SK-N-SH treated with all-trans-retinoic acid at 6 μM for 48 hours (cell line): ENCODE measurements at regions not wholly inside any gene's neighbourhood (a gene's known extent, or its start where the extent isn't known, plus 50 kb on each side); places are given as distances from the start of the nearest gene placed in this dataset.

Experiments used
- ATAC-seq: fragments of 200-7000 bp; cut with Tn5 transposase; 3 replicates; pipeline ENCODE4 v1.9.1; 2020; ENCODE audit warnings: mild to moderate bottlenecking, moderate library complexity
- ARNTL ChIP-seq: fragments of 450-650 bp; formaldehyde crosslinking; IDR thresholded peaks from 2 replicates; pipeline ENCODE4 v1.5.0; 2020; ENCODE audit warnings: low read depth, mild to moderate bottlenecking, moderate library complexity, borderline replicate concordance
- BACH2 ChIP-seq: fragments of 250-450 bp; sonication (Bioruptor Pico); IDR thresholded peaks from 2 replicates; pipeline ENCODE4 v1.9.0; 2021; ENCODE audit warnings: mild to moderate bottlenecking, borderline replicate concordance
- ESRRG ChIP-seq: fragments of 250-450 bp; sonication (Bioruptor Pico); IDR thresholded peaks from 2 replicates; pipeline ENCODE4 v1.6.1; 2021; ENCODE audit warnings: mild to moderate bottlenecking
- GLIS3 ChIP-seq: fragments of 250-450 bp; sonication (Bioruptor Pico); IDR thresholded peaks from 2 replicates; pipeline ENCODE4 v1.5.0; 2020; ENCODE audit warnings: mild to moderate bottlenecking, moderate library complexity
- PPARA ChIP-seq: fragments of 250-450 bp; sonication (Bioruptor Pico); IDR thresholded peaks from 2 replicates; pipeline ENCODE4 v1.5.0; 2020; ENCODE audit warnings: mild to moderate bottlenecking, borderline replicate concordance
- RARB ChIP-seq: fragments of 250-450 bp; sonication (Bioruptor Pico); IDR thresholded peaks from 2 replicates; pipeline ENCODE4 v1.8.0; 2021; ENCODE audit warnings: mild to moderate bottlenecking, moderate library complexity
- SNAI2 ChIP-seq: fragments of 250-450 bp; sonication (Bioruptor Pico); IDR thresholded peaks from 2 replicates; pipeline ENCODE4 v1.5.0; 2020; ENCODE audit warnings: mild to moderate bottlenecking, moderate library complexity
- TCF4 ChIP-seq: fragments of 250-450 bp; sonication (Bioruptor Pico); IDR thresholded peaks from 2 replicates; pipeline ENCODE4 v1.8.0; 2021; ENCODE audit warnings: mild to moderate bottlenecking, moderate library complexity, borderline replicate concordance
- ZFP3 ChIP-seq: fragments of 250-450 bp; sonication (Bioruptor Pico); IDR thresholded peaks from 2 replicates; pipeline ENCODE4 v1.5.0; 2020; ENCODE audit warnings: mild to moderate bottlenecking, moderate library complexity
- ZFP30 ChIP-seq: fragments of 450-650 bp; formaldehyde crosslinking; IDR thresholded peaks from 2 replicates; pipeline ENCODE4 v1.5.0; 2022; ENCODE audit warnings: mild to moderate bottlenecking, moderate library complexity
- ZNF565 ChIP-seq: fragments of 450-650 bp; formaldehyde crosslinking; conservative IDR thresholded peaks from 2 replicates; pipeline ENCODE4 v1.5.0; 2020; ENCODE audit warnings: low read depth, mild to moderate bottlenecking, moderate library complexity
- ZNF8 ChIP-seq: fragments of 450-650 bp; formaldehyde crosslinking; IDR thresholded peaks from 2 replicates; pipeline ENCODE4 v1.5.0; 2020; ENCODE audit warnings: mild to moderate bottlenecking, moderate library complexity
- TF ChIP-seq, protein P1 (sequence below): fragments of 250-450 bp; sonication (Bioruptor Pico); IDR thresholded peaks from 2 replicates; pipeline ENCODE4 v1.8.0; 2020; ENCODE audit warnings: mild to moderate bottlenecking, moderate library complexity, borderline replicate concordance
- TF ChIP-seq, protein P2 (sequence below): fragments of 250-450 bp; sonication (Bioruptor Pico); IDR thresholded peaks from 2 replicates; pipeline ENCODE4 v1.8.0; 2021; ENCODE audit warnings: low read depth, mild to moderate bottlenecking, moderate library complexity, borderline replicate concordance
- TF ChIP-seq, protein P3 (sequence below): fragments of 250-450 bp; sonication (Bioruptor Pico); IDR thresholded peaks from 2 replicates; pipeline ENCODE4 v1.5.0; 2020; ENCODE audit warnings: mild to moderate bottlenecking, moderate library complexity
- TF ChIP-seq, protein P4 (sequence below): fragments of 250-450 bp; sonication (Bioruptor Pico); IDR thresholded peaks from 2 replicates; pipeline ENCODE4 v1.5.1; 2020; ENCODE audit warnings: low read depth, mild to moderate bottlenecking, moderate library complexity
- TF ChIP-seq, protein P5 (sequence below): fragments of 250-450 bp; sonication (Bioruptor Pico); IDR thresholded peaks from 2 replicates; pipeline ENCODE4 v1.5.1; 2021; ENCODE audit warnings: mild to moderate bottlenecking, moderate library complexity

DNA sequence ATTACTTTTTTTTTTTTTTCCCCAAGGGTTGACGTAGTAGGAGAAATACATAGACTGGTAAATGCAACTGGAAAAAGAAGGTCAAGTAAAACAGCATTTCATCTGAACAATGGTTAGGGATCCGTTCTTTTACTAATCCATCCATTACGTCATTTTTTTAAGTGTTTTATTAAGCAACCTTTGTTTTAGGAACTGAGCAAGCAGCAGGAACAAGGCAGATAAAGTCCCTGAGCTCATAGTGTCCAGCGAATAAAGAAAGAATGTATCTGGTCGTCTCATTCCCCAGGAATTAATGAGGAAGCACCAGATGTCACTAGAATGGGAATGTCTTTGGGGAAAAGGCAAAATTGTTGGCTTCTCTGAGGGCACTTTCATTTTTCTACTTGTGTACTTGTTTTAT, 842.4 kb downstream of the TDRD15 start (continued):
- no peak for TF ChIP-seq ZNF565 (CRISPR knock-in tag)
- TF ChIP-seq, protein P1, sequence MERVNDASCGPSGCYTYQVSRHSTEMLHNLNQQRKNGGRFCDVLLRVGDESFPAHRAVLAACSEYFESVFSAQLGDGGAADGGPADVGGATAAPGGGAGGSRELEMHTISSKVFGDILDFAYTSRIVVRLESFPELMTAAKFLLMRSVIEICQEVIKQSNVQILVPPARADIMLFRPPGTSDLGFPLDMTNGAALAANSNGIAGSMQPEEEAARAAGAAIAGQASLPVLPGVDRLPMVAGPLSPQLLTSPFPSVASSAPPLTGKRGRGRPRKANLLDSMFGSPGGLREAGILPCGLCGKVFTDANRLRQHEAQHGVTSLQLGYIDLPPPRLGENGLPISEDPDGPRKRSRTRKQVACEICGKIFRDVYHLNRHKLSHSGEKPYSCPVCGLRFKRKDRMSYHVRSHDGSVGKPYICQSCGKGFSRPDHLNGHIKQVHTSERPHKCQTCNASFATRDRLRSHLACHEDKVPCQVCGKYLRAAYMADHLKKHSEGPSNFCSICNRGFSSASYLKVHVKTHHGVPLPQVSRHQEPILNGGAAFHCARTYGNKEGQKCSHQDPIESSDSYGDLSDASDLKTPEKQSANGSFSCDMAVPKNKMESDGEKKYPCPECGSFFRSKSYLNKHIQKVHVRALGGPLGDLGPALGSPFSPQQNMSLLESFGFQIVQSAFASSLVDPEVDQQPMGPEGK, result no peak
- no peak for TF ChIP-seq RARB

DNA sequence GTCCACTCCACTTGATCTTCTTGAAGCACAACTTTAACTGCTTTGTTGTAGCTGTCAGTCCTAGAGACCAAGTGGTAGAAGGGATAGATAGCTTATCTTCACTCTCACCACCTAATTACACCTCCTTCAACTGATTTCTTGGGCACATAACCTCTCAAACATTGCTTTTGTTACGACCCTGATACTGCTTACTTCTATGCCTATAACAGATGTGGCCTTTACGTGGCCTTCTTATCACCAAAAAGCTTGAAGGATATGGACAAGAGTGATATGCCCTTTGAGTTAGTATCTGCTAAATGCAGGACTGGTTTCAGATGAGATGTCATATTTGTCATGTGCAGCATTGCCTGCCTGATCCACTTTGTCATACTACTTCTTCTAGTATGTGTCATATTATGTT, 847.2 kb downstream of the TDRD15 start:
- no peak for ATAC-seq

DNA sequence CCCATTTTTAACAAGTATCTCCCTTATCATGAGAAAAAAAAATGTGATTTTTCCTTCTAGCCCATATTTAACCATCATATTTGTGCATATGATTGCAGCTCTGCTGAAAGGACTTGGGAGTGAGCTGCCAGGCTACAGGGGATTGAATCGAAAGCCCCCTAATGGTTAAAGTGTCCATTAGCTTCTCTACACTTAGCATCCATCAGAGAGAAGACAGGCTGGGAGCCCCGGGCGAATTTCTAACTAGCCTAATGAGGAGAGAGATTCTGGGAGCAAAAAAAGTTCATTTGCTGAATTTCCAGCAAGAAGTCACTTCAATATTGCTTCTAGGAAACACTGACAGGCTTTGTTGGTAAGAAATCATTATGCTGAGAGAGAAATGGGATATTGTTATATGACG, 848.8 kb downstream of the TDRD15 start:
- no peak for ATAC-seq
- no peak for TF ChIP-seq ZFP3
- TF ChIP-seq, protein P2, sequence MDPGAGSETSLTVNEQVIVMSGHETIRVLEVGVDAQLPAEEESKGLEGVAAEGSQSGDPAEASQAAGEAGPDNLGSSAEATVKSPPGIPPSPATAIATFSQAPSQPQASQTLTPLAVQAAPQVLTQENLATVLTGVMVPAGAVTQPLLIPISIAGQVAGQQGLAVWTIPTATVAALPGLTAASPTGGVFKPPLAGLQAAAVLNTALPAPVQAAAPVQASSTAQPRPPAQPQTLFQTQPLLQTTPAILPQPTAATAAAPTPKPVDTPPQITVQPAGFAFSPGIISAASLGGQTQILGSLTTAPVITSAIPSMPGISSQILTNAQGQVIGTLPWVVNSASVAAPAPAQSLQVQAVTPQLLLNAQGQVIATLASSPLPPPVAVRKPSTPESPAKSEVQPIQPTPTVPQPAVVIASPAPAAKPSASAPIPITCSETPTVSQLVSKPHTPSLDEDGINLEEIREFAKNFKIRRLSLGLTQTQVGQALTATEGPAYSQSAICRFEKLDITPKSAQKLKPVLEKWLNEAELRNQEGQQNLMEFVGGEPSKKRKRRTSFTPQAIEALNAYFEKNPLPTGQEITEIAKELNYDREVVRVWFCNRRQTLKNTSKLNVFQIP (CRISPR knock-in tag), result no peak
- no peak for TF ChIP-seq PPARA (CRISPR knock-in tag)

More for the DNA sequence above, 847.2 kb downstream of the TDRD15 start:
- TF ChIP-seq TCF4 (CRISPR knock-in tag) (no peak), GLIS3 (no peak), SNAI2 (CRISPR knock-in tag) (no peak), ESRRG (CRISPR knock-in tag) (no peak), ZFP30 (CRISPR knock-in tag) (no peak), ZNF565 (CRISPR knock-in tag) (no peak), ZFP3 (no peak), BACH2 (CRISPR knock-in tag) (no peak), RARB (no peak), ARNTL (CRISPR knock-in tag) (no peak), PPARA (CRISPR knock-in tag) (no peak), ZNF8 (no peak)
- TF ChIP-seq, protein P1, result no peak
- TF ChIP-seq, protein P2 (CRISPR knock-in tag), result no peak
- TF ChIP-seq, protein P3, sequence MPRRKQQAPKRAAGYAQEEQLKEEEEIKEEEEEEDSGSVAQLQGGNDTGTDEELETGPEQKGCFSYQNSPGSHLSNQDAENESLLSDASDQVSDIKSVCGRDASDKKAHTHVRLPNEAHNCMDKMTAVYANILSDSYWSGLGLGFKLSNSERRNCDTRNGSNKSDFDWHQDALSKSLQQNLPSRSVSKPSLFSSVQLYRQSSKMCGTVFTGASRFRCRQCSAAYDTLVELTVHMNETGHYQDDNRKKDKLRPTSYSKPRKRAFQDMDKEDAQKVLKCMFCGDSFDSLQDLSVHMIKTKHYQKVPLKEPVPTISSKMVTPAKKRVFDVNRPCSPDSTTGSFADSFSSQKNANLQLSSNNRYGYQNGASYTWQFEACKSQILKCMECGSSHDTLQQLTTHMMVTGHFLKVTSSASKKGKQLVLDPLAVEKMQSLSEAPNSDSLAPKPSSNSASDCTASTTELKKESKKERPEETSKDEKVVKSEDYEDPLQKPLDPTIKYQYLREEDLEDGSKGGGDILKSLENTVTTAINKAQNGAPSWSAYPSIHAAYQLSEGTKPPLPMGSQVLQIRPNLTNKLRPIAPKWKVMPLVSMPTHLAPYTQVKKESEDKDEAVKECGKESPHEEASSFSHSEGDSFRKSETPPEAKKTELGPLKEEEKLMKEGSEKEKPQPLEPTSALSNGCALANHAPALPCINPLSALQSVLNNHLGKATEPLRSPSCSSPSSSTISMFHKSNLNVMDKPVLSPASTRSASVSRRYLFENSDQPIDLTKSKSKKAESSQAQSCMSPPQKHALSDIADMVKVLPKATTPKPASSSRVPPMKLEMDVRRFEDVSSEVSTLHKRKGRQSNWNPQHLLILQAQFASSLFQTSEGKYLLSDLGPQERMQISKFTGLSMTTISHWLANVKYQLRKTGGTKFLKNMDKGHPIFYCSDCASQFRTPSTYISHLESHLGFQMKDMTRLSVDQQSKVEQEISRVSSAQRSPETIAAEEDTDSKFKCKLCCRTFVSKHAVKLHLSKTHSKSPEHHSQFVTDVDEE (CRISPR knock-in tag), result no peak
- TF ChIP-seq, protein P4, sequence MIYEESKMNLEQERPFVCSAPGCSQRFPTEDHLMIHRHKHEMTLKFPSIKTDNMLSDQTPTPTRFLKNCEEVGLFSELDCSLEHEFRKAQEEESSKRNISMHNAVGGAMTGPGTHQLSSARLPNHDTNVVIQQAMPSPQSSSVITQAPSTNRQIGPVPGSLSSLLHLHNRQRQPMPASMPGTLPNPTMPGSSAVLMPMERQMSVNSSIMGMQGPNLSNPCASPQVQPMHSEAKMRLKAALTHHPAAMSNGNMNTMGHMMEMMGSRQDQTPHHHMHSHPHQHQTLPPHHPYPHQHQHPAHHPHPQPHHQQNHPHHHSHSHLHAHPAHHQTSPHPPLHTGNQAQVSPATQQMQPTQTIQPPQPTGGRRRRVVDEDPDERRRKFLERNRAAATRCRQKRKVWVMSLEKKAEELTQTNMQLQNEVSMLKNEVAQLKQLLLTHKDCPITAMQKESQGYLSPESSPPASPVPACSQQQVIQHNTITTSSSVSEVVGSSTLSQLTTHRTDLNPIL (CRISPR knock-in tag), result no peak
- TF ChIP-seq, protein P5, sequence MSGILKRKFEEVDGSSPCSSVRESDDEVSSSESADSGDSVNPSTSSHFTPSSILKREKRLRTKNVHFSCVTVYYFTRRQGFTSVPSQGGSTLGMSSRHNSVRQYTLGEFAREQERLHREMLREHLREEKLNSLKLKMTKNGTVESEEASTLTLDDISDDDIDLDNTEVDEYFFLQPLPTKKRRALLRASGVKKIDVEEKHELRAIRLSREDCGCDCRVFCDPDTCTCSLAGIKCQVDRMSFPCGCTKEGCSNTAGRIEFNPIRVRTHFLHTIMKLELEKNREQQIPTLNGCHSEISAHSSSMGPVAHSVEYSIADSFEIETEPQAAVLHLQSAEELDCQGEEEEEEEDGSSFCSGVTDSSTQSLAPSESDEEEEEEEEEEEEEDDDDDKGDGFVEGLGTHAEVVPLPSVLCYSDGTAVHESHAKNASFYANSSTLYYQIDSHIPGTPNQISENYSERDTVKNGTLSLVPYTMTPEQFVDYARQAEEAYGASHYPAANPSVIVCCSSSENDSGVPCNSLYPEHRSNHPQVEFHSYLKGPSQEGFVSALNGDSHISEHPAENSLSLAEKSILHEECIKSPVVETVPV (CRISPR knock-in tag), result no peak
